ENCODE measurements at regions not wholly inside any gene's neighbourhood (a gene's known extent, or its start where the extent isn't known, plus 50 kb on each side); places are given as distances from the start of the nearest gene placed in this dataset.

DNA sequence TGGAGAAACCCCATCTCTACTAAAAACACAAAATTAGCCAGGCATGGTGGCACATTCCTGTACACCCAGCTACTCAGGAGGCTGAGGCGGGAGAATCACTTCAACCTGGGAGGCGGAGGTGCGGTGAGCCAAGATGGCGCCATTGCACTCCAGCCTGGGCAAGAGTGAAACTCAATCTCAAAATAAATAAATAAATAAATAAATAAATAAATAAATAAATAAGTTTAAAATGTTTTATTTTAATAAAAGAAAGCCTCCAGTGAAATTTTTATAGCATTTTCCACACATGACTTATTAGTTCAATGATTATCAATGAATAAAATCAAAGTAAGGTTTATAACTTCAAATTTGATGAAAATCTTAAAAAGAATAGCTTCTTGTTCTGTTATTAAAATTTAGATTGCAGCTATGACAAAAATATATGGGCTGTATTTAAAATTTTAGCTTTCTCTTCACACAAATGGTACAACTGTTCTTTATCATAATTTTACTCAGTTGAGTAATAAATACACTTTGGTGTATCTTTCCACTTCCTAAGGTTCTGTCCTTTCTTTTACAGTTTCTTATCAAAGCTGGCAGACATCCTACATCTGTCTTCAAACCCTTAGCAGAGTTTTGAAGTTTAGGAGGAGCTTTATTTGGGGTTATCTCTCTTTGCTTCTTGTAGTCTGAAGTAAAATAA is 78.4 kb upstream of the ZSWIM2 start:
- TF ChIP-seq TARDBP (IDR thresholded peaks at IDR 0.05) (no peak), SP1 (IDR thresholded peaks at IDR 0.05) (no peak), FOXK2 (IDR thresholded peaks at IDR 0.05) (no peak), LEF1 (IDR thresholded peaks at IDR 0.05; ENCODE audit: borderline replicate concordance) (no peak), BHLHE40 (IDR thresholded peaks at IDR 0.05; ENCODE audit: borderline replicate concordance) (no peak), FOXA1 (IDR thresholded peaks at IDR 0.05) (no peak)
